Posterior vena cava (tissue), 2 donors: ENCODE measurements at regions not wholly inside any gene's neighbourhood (a gene's known extent, or its start where the extent isn't known, plus 50 kb on each side); places are given as distances from the start of the nearest gene placed in this dataset.
"Not testable (repeated sequence)": the region's sequence is repeated elsewhere in the genome, so short reads cannot be mapped to it uniquely, and the experiment has no call there.

Experiments used
- DNase-seq: peaks from one replicate; pipeline ENCODE4 v3.0.0-alpha.2; 2020; ENCODE audit warnings: low spot score
- intact Hi-C, 2 donors: fragments of 100-400 bp; cut with DNase I; formaldehyde crosslinking; loops; one replicate each; pipeline versions ENCODE4 v1.14.1 to v1.14.2; 2022 to 2023
- donor health status: DM: yes; HTN: yes; CAD: no.
- donor health status: DM: yes; HTN: yes; CAD: no.

- intact Hi-C loops = not testable (repeated sequence)
- peak; percentile 65 for DNase-seq
Measured at GRCh38 chr9:65455751-65456647, 171.0 kb upstream of the FOXD4L5 start.

GRCh38 chr9:65455136-65455535 is 170.1 kb upstream of the FOXD4L5 start:
- intact Hi-C loops = not testable (repeated sequence)
- peak; percentile 47 for DNase-seq

- intact Hi-C loops = not testable (repeated sequence)
- DNase-seq = peak; percentile 28
Measured at GRCh38 chr9:65454666-65455065, 169.7 kb upstream of the FOXD4L5 start.

DNA sequence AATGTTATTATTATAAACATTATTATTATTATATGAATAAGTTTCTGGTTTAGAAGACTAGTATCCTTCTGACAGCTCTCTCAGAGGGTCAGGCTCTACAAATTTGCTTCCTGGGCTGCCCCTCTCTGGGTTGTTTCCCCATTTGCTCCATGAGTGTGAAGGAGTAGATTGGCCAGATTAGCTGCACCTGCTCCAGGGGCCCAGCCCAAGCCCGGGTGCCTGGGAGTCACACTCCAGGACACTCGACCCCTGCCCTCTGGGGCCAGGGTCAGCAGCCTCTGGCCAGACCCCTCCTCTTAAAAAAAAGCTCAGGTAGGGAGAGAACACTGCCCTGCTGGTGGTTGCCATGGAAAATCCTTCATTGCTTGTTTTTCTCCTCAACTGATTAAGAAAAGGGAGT is 169.0 kb upstream of the FOXD4L5 start:
- DNase-seq, intact Hi-C loops: not testable (repeated sequence)

GRCh38 chr9:65449886-65450610 is 165.0 kb upstream of the FOXD4L5 start:
- DNase-seq = peak; percentile 78
- intact Hi-C loops = not testable (repeated sequence)

DNA sequence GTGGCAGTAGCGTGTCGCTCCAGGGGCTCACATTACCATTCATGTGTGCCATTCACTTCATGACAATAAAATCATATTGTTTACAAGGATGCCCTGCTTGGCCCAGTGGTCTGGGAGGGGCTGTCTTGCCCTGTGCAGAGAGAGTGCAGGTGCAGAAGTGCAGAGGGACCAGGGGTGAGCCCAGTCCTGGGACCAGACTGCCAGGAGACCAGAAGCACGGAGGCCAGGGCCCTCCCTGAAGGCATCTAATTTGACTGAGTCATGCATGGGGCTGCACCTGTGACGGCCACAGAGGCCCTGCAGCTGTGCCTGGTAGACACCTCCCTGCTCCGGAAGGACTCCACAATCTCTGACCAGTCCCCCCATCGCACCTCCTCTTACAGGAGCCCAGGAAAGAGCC is 164.4 kb upstream of the FOXD4L5 start:
- intact Hi-C loops = no loop called here
- no peak for DNase-seq

DNA sequence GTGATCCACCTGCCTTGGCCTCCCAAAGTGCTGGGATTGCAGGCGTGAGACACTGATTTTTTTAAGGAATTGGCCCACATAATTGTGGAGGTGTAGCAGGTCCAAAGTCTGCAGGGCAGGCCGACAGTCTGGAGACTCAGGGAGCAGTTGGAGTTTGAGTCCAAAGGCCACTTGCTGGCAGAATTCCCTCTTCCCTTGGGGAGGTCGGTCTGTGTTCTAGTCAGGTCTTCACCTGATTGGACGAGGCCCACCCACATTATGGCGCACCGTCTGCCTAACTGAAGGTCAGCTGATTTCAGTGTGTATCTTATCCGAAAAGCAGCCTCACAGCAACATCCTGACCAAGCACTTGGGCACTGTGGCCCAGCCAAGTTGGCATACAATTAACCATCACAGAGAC is 162.1 kb upstream of the FOXD4L5 start:
- intact Hi-C loops, DNase-seq: not testable (repeated sequence)

GRCh38 chr9:65445991-65446390 is 161.0 kb upstream of the FOXD4L5 start:
- DNase-seq, intact Hi-C loops: not testable (repeated sequence)

GRCh38 chr9:65444943-65445342 is 159.9 kb upstream of the FOXD4L5 start:
- intact Hi-C loops = no loop called here
- DNase-seq = peak; percentile 67

GRCh38 chr9:65442116-65442515 is 157.1 kb upstream of the FOXD4L5 start:
- intact Hi-C loops = not testable (repeated sequence)
- DNase-seq = peak; percentile 56

DNA sequence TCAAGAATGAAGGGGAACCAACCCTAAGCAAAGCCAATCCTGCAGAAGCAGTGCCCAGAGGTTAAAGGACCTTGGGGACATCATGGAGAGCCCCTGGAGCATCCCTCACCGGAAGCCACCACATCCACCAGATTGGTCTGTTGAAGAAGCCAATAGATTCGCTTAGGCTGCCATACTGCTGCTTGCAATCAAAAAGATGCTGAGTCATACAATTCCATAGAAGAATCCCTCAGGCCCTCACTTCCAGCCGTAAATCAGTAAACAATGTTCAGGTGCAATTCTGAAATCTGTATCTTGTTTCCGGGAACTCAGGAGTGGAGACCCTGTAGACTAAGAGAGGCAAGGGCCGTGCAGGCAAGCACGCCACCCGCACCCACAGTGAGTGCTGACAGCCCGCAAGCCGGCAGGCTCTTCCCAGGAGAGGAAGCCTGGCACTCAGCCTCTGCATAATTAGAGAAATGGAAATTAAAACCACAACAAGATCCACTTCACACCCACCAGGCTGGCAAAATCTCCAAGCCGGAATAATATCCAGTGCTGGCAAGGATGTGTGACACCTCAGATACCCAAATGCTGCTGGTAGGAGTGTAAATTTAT is 156.4 kb upstream of the FOXD4L5 start:
- DNase-seq = peak; percentile 28

GRCh38 chr9:65437724-65438123 is 152.7 kb upstream of the FOXD4L5 start:
- intact Hi-C loops = no loop called here
- DNase-seq = no peak

More for the DNA sequence above, 156.4 kb upstream of the FOXD4L5 start:
- intact Hi-C loops = not testable (repeated sequence)

GRCh38 chr9:65435464-65435863 is 150.5 kb upstream of the FOXD4L5 start:
- intact Hi-C loops = no loop called here
- DNase-seq = peak; percentile 58

GRCh38 chr9:65432722-65433323 is 147.8 kb upstream of the FOXD4L5 start:
- intact Hi-C loops = no loop called here

DNA sequence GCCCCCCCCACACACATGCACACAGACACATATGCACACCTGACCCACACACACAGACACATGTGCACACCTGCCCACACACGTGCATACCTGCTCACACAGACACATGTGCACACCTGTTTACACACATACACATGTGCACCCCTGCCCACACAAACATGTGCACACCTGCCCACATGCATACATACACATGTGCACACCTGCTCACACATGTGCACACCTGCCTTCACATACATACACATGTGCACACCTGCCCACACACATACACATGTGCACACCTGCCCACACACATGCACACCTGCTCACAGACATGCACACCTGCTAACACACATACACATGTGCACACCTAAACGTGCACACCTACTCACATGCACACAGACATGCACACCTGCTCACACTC is 147.0 kb upstream of the FOXD4L5 start:
- peak; percentile 23 for DNase-seq
- intact Hi-C loops = no loop called here

More at GRCh38 chr9:65432722-65433323, 147.8 kb upstream of the FOXD4L5 start:
- peak; percentile 46 for DNase-seq

- intact Hi-C loops = no loop called here
- DNase-seq = peak; percentile 78
Measured at GRCh38 chr9:65430221-65430620, 145.2 kb upstream of the FOXD4L5 start.

DNA sequence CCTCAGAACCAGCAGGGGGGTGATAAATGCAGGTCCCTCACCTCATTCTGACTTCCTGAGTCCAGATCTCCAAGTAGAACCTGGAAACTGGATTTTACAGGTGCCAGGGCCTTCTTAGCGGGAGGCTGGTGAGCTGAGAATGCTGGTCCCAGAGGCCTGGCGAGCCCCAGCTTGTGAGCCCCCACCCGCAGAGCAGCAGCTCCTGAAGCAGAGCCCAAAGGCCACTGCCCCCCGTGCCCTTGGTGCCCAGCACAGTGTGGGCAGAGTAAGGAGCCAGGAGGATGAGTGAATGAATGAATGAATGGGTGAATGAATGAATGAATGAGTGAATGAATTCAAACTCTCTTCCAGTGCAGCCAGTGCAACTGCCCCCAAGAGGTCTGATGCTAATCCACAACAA is 142.4 kb upstream of the FOXD4L5 start:
- peak; percentile 35 for DNase-seq

DNA sequence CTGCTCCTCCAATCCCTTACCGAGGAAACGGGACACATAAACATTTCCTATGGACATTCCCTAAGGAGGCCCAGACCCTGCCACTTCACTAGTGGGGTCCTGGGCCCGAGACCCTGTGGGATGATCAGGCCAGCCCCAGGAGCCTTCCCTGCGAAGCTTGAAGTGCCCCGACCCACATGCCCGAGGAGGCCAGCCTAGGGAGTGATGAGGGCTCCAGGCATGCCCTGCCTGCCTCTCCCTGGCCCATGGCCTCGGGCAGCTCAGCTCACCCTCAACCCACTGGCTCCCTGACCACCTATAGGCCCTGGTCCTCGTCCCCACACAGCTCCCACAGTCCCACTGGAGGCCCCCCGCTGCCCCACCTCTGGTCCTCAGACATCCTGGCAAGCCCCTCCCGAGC is 141.8 kb upstream of the FOXD4L5 start:
- peak; percentile 38 for DNase-seq
- intact Hi-C loops = not testable (repeated sequence)

More for the DNA sequence above, 142.4 kb upstream of the FOXD4L5 start:
- intact Hi-C loops = not testable (repeated sequence)

- intact Hi-C loops = no loop called here
- peak; percentile 76 for DNase-seq
Measured at GRCh38 chr9:65426231-65426630, 141.2 kb upstream of the FOXD4L5 start.
